ENCODE measurements at regions not wholly inside any gene's neighbourhood (a gene's known extent, or its start where the extent isn't known, plus 50 kb on each side); places are given as distances from the start of the nearest gene placed in this dataset.

GRCh38 chr2:20108655-20109396 lies 57.4 kb upstream of the LAPTM4A start:
- DNase-seq = peak in 1 of 3 donors; percentile 56
- Histone ChIP-seq H3K27ac (peak overlapping the region in 2 of 4 donors; percentile 76 to 84), H3K4me3 (no peak overlapping the region), H3K36me3 (no peaks in the 10 kb centered on the region), H3K4me1 (peaks cover 0 to 7% (median 0%) of the 10 kb centered on the region in 4 donors), H3K9me3 (no peaks in the 10 kb centered on the region), H3K27me3 (no peaks in the 10 kb centered on the region)
- TF ChIP-seq CTCF (IDR thresholded peaks at IDR 0.05) (peak in 2 of 6 experiments; percentile 7 to 11), POLR2A (IDR thresholded peaks at IDR 0.05) (peak in 1 of 2 donors; percentile 37)

DNA sequence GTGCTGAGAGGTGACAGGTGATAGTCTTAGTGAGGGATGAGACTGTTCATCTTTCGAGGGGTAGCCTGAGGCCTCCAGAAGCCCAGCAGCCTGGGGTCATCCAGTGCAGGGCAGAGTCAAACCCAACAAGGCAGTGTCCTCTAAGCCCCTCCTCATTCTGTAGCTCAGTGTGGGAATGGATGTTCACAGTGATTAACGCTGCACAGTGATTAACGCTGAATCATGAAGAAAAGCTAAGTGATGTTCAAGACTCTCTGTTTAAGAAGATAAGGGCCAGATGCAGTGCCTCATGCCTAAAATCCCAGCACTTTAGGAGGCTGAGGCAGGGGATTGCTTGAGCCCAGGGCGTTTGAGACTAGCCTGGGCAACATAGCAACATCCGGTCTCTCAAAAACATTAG lies 56.3 kb upstream of the LAPTM4A start:
- no peak for DNase-seq
- peak overlapping the region in 1 of 4 donors; percentile 4 for H3K27ac ChIP-seq
- TF ChIP-seq POLR2A (IDR thresholded peaks at IDR 0.05) (no peak), CTCF (IDR thresholded peaks at IDR 0.05) (no peak)

GRCh38 chr2:20107352-20107751 lies 55.9 kb upstream of the LAPTM4A start:
- H3K27me3 ChIP-seq = no peaks in the 10 kb centered on the region
- DNase-seq = no peak
- no peak for TF ChIP-seq POLR2A (IDR thresholded peaks at IDR 0.05)
- TF ChIP-seq CTCF (IDR thresholded peaks at IDR 0.05) = no peak
- no peaks in the 10 kb centered on the region for H3K36me3 ChIP-seq
- H3K4me1 ChIP-seq = no peaks in the 10 kb centered on the region
- peaks cover 0 to under 1% (median 0%) of the 10 kb centered on the region in 4 donors for H3K9me3 ChIP-seq
- H3K27ac ChIP-seq = peak overlapping the region in 2 of 4 donors; percentile 4 to 11
- peak overlapping the region in 1 of 4 donors; percentile 26 for H3K4me3 ChIP-seq

More for the DNA sequence above, 56.3 kb upstream of the LAPTM4A start:
- Histone ChIP-seq H3K9me3 (no peaks in the 10 kb centered on the region), H3K36me3 (no peaks in the 10 kb centered on the region), H3K4me3 (no peak overlapping the region), H3K4me1 (no peaks in the 10 kb centered on the region), H3K27me3 (no peaks in the 10 kb centered on the region)

GRCh38 chr2:20106746-20107145 lies 55.3 kb upstream of the LAPTM4A start:
- H3K9me3 ChIP-seq = peaks cover 0 to 7% (median 3%) of the 10 kb centered on the region in 4 donors
- peak in 2 of 3 donors; percentile 57 to 82 for DNase-seq
- H3K36me3 ChIP-seq = no peaks in the 10 kb centered on the region
- H3K4me3 ChIP-seq = peak overlapping the region in 2 of 4 donors; percentile 26 to 32
- no peaks in the 10 kb centered on the region for H3K4me1 ChIP-seq
- H3K27ac ChIP-seq = peak overlapping the region in 2 of 4 donors; percentile 11 to 53
- H3K27me3 ChIP-seq = no peaks in the 10 kb centered on the region
- TF ChIP-seq CTCF (IDR thresholded peaks at IDR 0.05) (peak in 4 of 6 experiments; percentile 13 to 62 (median 54)), POLR2A (IDR thresholded peaks at IDR 0.05) (no peak)

DNA sequence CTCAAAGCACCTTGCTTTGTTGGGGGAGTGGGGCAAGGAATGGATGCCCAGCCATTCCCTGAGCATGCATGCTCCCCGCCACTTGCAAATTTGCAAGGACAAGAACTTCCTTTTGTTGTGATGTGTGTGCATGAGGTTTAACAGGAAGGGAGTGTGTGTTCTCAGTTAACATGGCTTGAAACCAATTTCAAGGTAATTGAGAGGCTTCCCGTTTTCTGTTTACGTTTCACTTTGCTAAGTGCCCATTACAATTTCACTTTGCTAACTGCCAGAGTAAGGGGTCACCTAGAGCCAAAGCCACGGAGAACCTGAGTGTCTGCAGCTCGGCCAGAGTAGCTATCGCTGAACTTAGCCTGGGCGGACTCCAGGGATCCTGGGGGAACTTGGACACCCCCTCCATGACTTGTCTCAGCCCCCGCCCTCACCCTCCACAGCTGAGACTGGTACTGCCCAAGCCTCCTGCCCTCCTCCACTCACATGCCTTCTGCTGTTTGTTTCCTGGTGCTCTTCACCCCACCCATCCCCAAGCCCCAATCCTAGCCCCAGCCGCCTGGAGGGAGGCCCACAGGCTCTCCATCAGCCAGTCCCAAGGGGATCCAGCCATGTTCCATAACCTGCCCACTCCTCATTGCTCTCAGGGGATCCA lies 53.6 kb upstream of the LAPTM4A start:
- no peak for DNase-seq
- TF ChIP-seq CTCF (IDR thresholded peaks at IDR 0.05) (no peak), POLR2A (IDR thresholded peaks at IDR 0.05) (no peak)
- H3K36me3 ChIP-seq = no peaks in the 10 kb centered on the region
- H3K4me1 ChIP-seq = no peaks in the 10 kb centered on the region
- H3K27ac ChIP-seq = peak overlapping the region in 1 of 4 donors; percentile 15
- no peaks in the 10 kb centered on the region for H3K27me3 ChIP-seq
- H3K9me3 ChIP-seq = peaks cover 0 to 8% (median 4%) of the 10 kb centered on the region in 4 donors
- no peak overlapping the region for H3K4me3 ChIP-seq
